GM23338 (cell line): ENCODE measurements at regions not wholly inside any gene's neighbourhood (a gene's known extent, or its start where the extent isn't known, plus 50 kb on each side); places are given as distances from the start of the nearest gene placed in this dataset.

ENCODE experiments used
- ATAC-seq: fragments of 200-7000 bp; cut with Tn5 transposase; 3 replicates; pipeline ENCODE4 v1.9.1; 2020
- DNase-seq: peaks from one replicate; pipeline ENCODE4 v3.0.0-alpha.2; 2015; ENCODE audit warnings: low spot score
- H2AFZ ChIP-seq: fragments of 200-600 bp; sonication (generic); 2 replicates; pipeline ENCODE4 v1.8.0; 2016; ENCODE audit warnings: antibody characterized with exemption, mild to moderate bottlenecking, moderate library complexity
- H3F3A ChIP-seq: fragments of 200-600 bp; sonication (generic); replicated peaks from 2 replicates; pipeline ENCODE4 v1.8.0; 2017; ENCODE audit warnings: antibody characterized with exemption, mixed run types, low read depth
- H3K27ac ChIP-seq: fragments of 200-600 bp; sonication (generic); 2 replicates; pipeline ENCODE4 v1.6.1; 2016; ENCODE audit warnings: low read depth
- H3K27me3 ChIP-seq: fragments of 200-600 bp; sonication (generic); 2 replicates; pipeline ENCODE4 v1.8.0; 2016; ENCODE audit warnings: mild to moderate bottlenecking, mixed run types, moderate library complexity; ENCODE audit not compliant: insufficient read depth
- H3K36me3 ChIP-seq: fragments of 200-600 bp; sonication (generic); 2 replicates; pipeline ENCODE4 v1.8.0; 2016; ENCODE audit warnings: mild to moderate bottlenecking; ENCODE audit not compliant: insufficient read depth
- H3K4me1 ChIP-seq: fragments of 200-600 bp; sonication (generic); 2 replicates; pipeline ENCODE4 v1.8.0; 2016; ENCODE audit warnings: mild to moderate bottlenecking, moderate library complexity; ENCODE audit not compliant: insufficient read depth
- H3K4me2 ChIP-seq: fragments of 200-600 bp; sonication (generic); 2 replicates; pipeline ENCODE4 v1.7.1; 2017; ENCODE audit warnings: mixed run types
- H3K4me3 ChIP-seq: fragments of 200-600 bp; sonication (generic); 2 replicates; pipeline ENCODE4 v1.6.1; 2016; ENCODE audit warnings: mixed run types
- H3K79me2 ChIP-seq: fragments of 200-600 bp; sonication (generic); replicated peaks from 2 replicates; pipeline ENCODE4 v1.8.0; 2017; ENCODE audit warnings: mild to moderate bottlenecking; ENCODE audit not compliant: insufficient read depth
- H3K9me2 ChIP-seq: fragments of 200-600 bp; sonication (generic); 2 replicates; pipeline ENCODE4 v1.8.0; 2017; ENCODE audit not compliant: insufficient read depth
- H4K20me1 ChIP-seq: fragments of 200-600 bp; sonication (generic); replicated peaks from 2 replicates; pipeline ENCODE4 v1.8.0; 2017; ENCODE audit warnings: mild to moderate bottlenecking; ENCODE audit not compliant: insufficient read depth
- H3K27ac Mint-ChIP-seq: 2 replicates; pipeline ENCODE4 v1.8.0; 2020; ENCODE audit warnings: inconsistent platforms, mild to moderate bottlenecking, moderate library complexity, mixed read lengths
- H3K27me3 Mint-ChIP-seq: 3 replicates; pipeline ENCODE4 v1.8.0; 2022; ENCODE audit warnings: low read depth, mild to moderate bottlenecking, moderate library complexity, mixed read lengths, inconsistent platforms; ENCODE audit not compliant: insufficient read depth, poor library complexity
- H3K36me3 Mint-ChIP-seq: 3 replicates; pipeline ENCODE4 v1.8.0; 2021; ENCODE audit warnings: low read depth, mild to moderate bottlenecking, inconsistent platforms, moderate library complexity, mixed read lengths
- H3K4me1 Mint-ChIP-seq: 3 replicates; pipeline ENCODE4 v1.8.0; 2020; ENCODE audit warnings: mild to moderate bottlenecking, inconsistent platforms, mixed read lengths
- H3K4me3 Mint-ChIP-seq: 3 replicates; pipeline ENCODE4 v1.8.0; 2021; ENCODE audit warnings: moderate library complexity, mild to moderate bottlenecking, inconsistent platforms, mixed read lengths
- H3K9me3 Mint-ChIP-seq: 3 replicates; pipeline ENCODE4 v1.8.0; 2020; ENCODE audit warnings: moderate library complexity, mild to moderate bottlenecking, inconsistent platforms, mixed read lengths
- CREB1 ChIP-seq: fragments of 250-450 bp; sonication (Bioruptor Pico); IDR thresholded peaks from 2 replicates; pipeline ENCODE4 v1.5.0; 2020; ENCODE audit warnings: low read depth, mild to moderate bottlenecking, moderate library complexity
- CTCF ChIP-seq, 2 experiments: fragments of 200-600 bp in 1 of 2; sonication (generic) in 1 of 2; conservative IDR thresholded peaks; 2 replicates each; pipeline versions ENCODE4 v1.5.1 to v1.6.1; 2016 to 2017; ENCODE audit warnings: antibody characterized with exemption in 2 of 2, low read depth in 2 of 2, mild to moderate bottlenecking in 2 of 2, moderate library complexity in 1 of 2
- ETS1 ChIP-seq: IDR thresholded peaks from 2 replicates; pipeline ENCODE4 v1.6.1; 2016; ENCODE audit warnings: antibody characterized with exemption
- EZH2 ChIP-seq: fragments of 200-600 bp; sonication (generic); IDR thresholded peaks from one replicate; pipeline ENCODE4 v1.8.0; 2017; ENCODE audit warnings: antibody characterized with exemption, mild to moderate bottlenecking, low read depth; ENCODE audit not compliant: unreplicated experiment
- EZH2phosphoT487 ChIP-seq: fragments of 200-600 bp; sonication (generic); IDR thresholded peaks from one replicate; pipeline ENCODE4 v1.8.1; 2018; ENCODE audit warnings: antibody characterized with exemption; ENCODE audit not compliant: unreplicated experiment
- JUNB ChIP-seq: IDR thresholded peaks from one replicate; pipeline ENCODE4 v1.6.1; 2016; ENCODE audit warnings: antibody characterized with exemption; ENCODE audit not compliant: unreplicated experiment
- NANOG ChIP-seq: IDR thresholded peaks from 2 replicates; pipeline ENCODE4 v1.6.1; 2016; ENCODE audit warnings: antibody characterized with exemption, borderline replicate concordance
- POLR2AphosphoS5 ChIP-seq: IDR thresholded peaks from 2 replicates; pipeline ENCODE4 v1.6.1; 2016; ENCODE audit warnings: antibody characterized with exemption, low read depth
- REST ChIP-seq: IDR thresholded peaks from one replicate; pipeline ENCODE4 v1.6.1; 2018; ENCODE audit warnings: antibody characterized with exemption; ENCODE audit not compliant: unreplicated experiment
- STAT1 ChIP-seq: IDR thresholded peaks from one replicate; pipeline ENCODE4 v1.6.1; 2016; ENCODE audit warnings: antibody characterized with exemption; ENCODE audit not compliant: unreplicated experiment
- ZNF114 ChIP-seq: fragments of 250-450 bp; sonication (Bioruptor Pico); IDR thresholded peaks from 2 replicates; pipeline ENCODE4 v1.5.0; 2020; ENCODE audit warnings: mild to moderate bottlenecking, moderate library complexity
- ZNF331 ChIP-seq: fragments of 250-450 bp; sonication (Bioruptor Pico); IDR thresholded peaks from 2 replicates; pipeline ENCODE4 v1.5.0; 2020; ENCODE audit warnings: low read depth, mild to moderate bottlenecking, moderate library complexity

GRCh38 chr22:34886391-34886790, 179.6 kb upstream of the ISX start (continued):
- TF ChIP-seq ETS1: no peak
- TF ChIP-seq REST: no peak
- no peak for TF ChIP-seq EZH2
- no peak for TF ChIP-seq NANOG
- no peak for TF ChIP-seq ZNF114 (CRISPR knock-in tag)
- no peak for TF ChIP-seq ZNF331 (CRISPR knock-in tag)
- TF ChIP-seq EZH2phosphoT487: no peak
- TF ChIP-seq CTCF (conservative IDR thresholded peaks at IDR 0.05; ENCODE audit: low read depth in 2 of 2): no peak
- TF ChIP-seq CREB1 (CRISPR knock-in tag): no peak

GRCh38 chr22:34886812-34887211, 179.1 kb upstream of the ISX start:
- Histone ChIP-seq H3K27me3 (no peaks in the 10 kb centered on the region), H3F3A (no peaks in the 10 kb centered on the region), H3K36me3 (no peaks in the 10 kb centered on the region), H3K4me2 (no peak overlapping the region), H3K27ac (no peak overlapping the region), H2AFZ (no peak overlapping the region), H3K79me2 (no peaks in the 10 kb centered on the region), H3K9me2 (peaks cover 14% of the 10 kb centered on the region; the same call in 1 of the 2 replicates), H3K4me1 (no peaks in the 10 kb centered on the region), H3K4me3 (no peak overlapping the region), H4K20me1 (no peaks in the 10 kb centered on the region)
- no peak overlapping the region for H3K4me3 Mint-ChIP-seq
- H3K4me1 Mint-ChIP-seq: no peaks in the 10 kb centered on the region
- no peak overlapping the region for H3K27ac Mint-ChIP-seq
- DNase-seq (no peak), ATAC-seq (no peak)
- peaks cover 23% of the 10 kb centered on the region for H3K36me3 Mint-ChIP-seq
- H3K9me3 Mint-ChIP-seq: peaks cover 75% of the 10 kb centered on the region
- H3K27me3 Mint-ChIP-seq: peaks cover 3% of the 10 kb centered on the region
- TF ChIP-seq ZNF114 (CRISPR knock-in tag) (no peak), STAT1 (no peak), JUNB (no peak), POLR2AphosphoS5 (no peak), EZH2 (no peak), CREB1 (CRISPR knock-in tag) (no peak), EZH2phosphoT487 (no peak), ETS1 (no peak), ZNF331 (CRISPR knock-in tag) (no peak)
